A204.1 (cell line): ENCODE measurements at regions not wholly inside any gene's neighbourhood (a gene's known extent, or its start where the extent isn't known, plus 50 kb on each side); places are given as distances from the start of the nearest gene placed in this dataset.
"Not testable (repeated sequence)": the region's sequence is repeated elsewhere in the genome, so short reads cannot be mapped to it uniquely, and the experiment has no call there.

Experiments
- FAIRE-seq: peaks from 2 replicates; lab custom pipeline; 2012; peaks lifted over from hg19 to GRCh38; lab: Jason Lieb, UNC

- no peak for FAIRE-seq
These were observed 184.8 kb upstream of the PCDH20 start for GRCh38 chr13:61600360-61601033.

GRCh38 chr13:61592489-61592888 lies 176.8 kb upstream of the PCDH20 start:
- no peak for FAIRE-seq

GRCh38 chr13:61575973-61576372 lies 160.3 kb upstream of the PCDH20 start:
- FAIRE-seq = no peak

GRCh38 chr13:61563645-61564044 lies 148.0 kb upstream of the PCDH20 start:
- no peak for FAIRE-seq

- no peak for FAIRE-seq
These were observed 131.3 kb upstream of the PCDH20 start for GRCh38 chr13:61546911-61547310.

GRCh38 chr13:61546413-61546812 lies 130.8 kb upstream of the PCDH20 start:
- no peak for FAIRE-seq

GRCh38 chr13:61536433-61536832 lies 120.8 kb upstream of the PCDH20 start:
- no peak for FAIRE-seq

GRCh38 chr13:61531383-61532065 lies 115.9 kb upstream of the PCDH20 start:
- FAIRE-seq = no peak

GRCh38 chr13:61519214-61519613 lies 103.6 kb upstream of the PCDH20 start:
- not testable (repeated sequence) for FAIRE-seq

- no peak for FAIRE-seq
These were observed 93.3 kb upstream of the PCDH20 start for GRCh38 chr13:61508936-61509335.

- FAIRE-seq = no peak
These were observed 84.5 kb upstream of the PCDH20 start for GRCh38 chr13:61500176-61500575.

- FAIRE-seq = no peak
These were observed 80.0 kb upstream of the PCDH20 start for GRCh38 chr13:61495648-61496047.

GRCh38 chr13:61493556-61493955 lies 77.9 kb upstream of the PCDH20 start:
- FAIRE-seq = not testable (repeated sequence)

- no peak for FAIRE-seq
These were observed 70.8 kb upstream of the PCDH20 start for GRCh38 chr13:61486496-61486895.

GRCh38 chr13:61485128-61485765 lies 69.6 kb upstream of the PCDH20 start:
- no peak for FAIRE-seq

- no peak for FAIRE-seq
These were observed 62.0 kb upstream of the PCDH20 start for GRCh38 chr13:61477619-61478018.

GRCh38 chr13:61470786-61471185 lies 55.1 kb upstream of the PCDH20 start:
- FAIRE-seq = no peak

GRCh38 chr13:61466280-61466679 lies 50.6 kb upstream of the PCDH20 start:
- no peak for FAIRE-seq
